MM.1S (cell line): ENCODE measurements at regions not wholly inside any gene's neighbourhood (a gene's known extent, or its start where the extent isn't known, plus 50 kb on each side); places are given as distances from the start of the nearest gene placed in this dataset.

Experiments used
- DNase-seq: peaks from one replicate; pipeline ENCODE4 v3.0.0-alpha.2; 2015
- H2AFZ ChIP-seq: fragments of 300-600 bp; sonication (generic); 2 replicates; pipeline ENCODE4 v1.6.0; 2016; ENCODE audit warnings: antibody characterized with exemption, low read length
- H3F3A ChIP-seq: fragments of 300-600 bp; sonication (generic); 2 replicates; pipeline ENCODE4 v1.6.1; 2016; ENCODE audit warnings: mild to moderate bottlenecking, antibody characterized with exemption, low read length, moderate library complexity, mixed read lengths; ENCODE audit not compliant: insufficient read depth
- H3K27ac ChIP-seq: fragments of 300-600 bp; sonication (generic); 2 replicates; pipeline ENCODE4 v1.5.1; 2016; ENCODE audit warnings: mild to moderate bottlenecking, low read length
- H3K27me3 ChIP-seq: fragments of 300-600 bp; sonication (generic); replicated peaks from 2 replicates; pipeline ENCODE4 v1.6.0; 2016; ENCODE audit warnings: low read length; ENCODE audit not compliant: insufficient read depth
- H3K36me3 ChIP-seq: fragments of 300-600 bp; sonication (generic); replicated peaks from 2 replicates; pipeline ENCODE4 v1.6.1; 2016; ENCODE audit warnings: mild to moderate bottlenecking, low read length, mixed read lengths; ENCODE audit not compliant: insufficient read depth
- H3K4me1 ChIP-seq: fragments of 300-600 bp; sonication (generic); 2 replicates; pipeline ENCODE4 v1.6.1; 2016; ENCODE audit warnings: low read length, mixed read lengths
- H3K4me2 ChIP-seq: fragments of 300-600 bp; sonication (generic); 2 replicates; pipeline ENCODE4 v1.6.0; 2016; ENCODE audit warnings: low read depth, low read length
- H3K4me3 ChIP-seq: fragments of 300-600 bp; sonication (generic); 2 replicates; pipeline ENCODE4 v1.5.1; 2016; ENCODE audit warnings: low read length, mixed read lengths
- H3K79me2 ChIP-seq: fragments of 300-600 bp; sonication (generic); 2 replicates; pipeline ENCODE4 v1.6.1; 2016; ENCODE audit warnings: mixed run types, low read length, mixed read lengths
- H3K9ac ChIP-seq: fragments of 300-600 bp; sonication (generic); 2 replicates; pipeline ENCODE4 v1.6.1; 2016; ENCODE audit warnings: low read length, mixed read lengths
- H3K9me2 ChIP-seq: fragments of 300-600 bp; sonication (generic); replicated peaks from 2 replicates; pipeline ENCODE4 v1.6.1; 2016; ENCODE audit warnings: mild to moderate bottlenecking, low read length, mixed read lengths; ENCODE audit not compliant: insufficient read depth
- H3K9me3 ChIP-seq: fragments of 300-600 bp; sonication (generic); replicated peaks from 2 replicates; pipeline ENCODE4 v1.6.1; 2016; ENCODE audit warnings: mild to moderate bottlenecking, low read length, mixed read lengths; ENCODE audit not compliant: insufficient read depth
- H4K20me1 ChIP-seq: fragments of 300-600 bp; sonication (generic); 2 replicates; pipeline ENCODE4 v1.6.1; 2016; ENCODE audit warnings: mild to moderate bottlenecking, low read length, moderate library complexity, mixed read lengths; ENCODE audit not compliant: insufficient read depth
- EZH2 ChIP-seq: fragments of 300-600 bp; sonication (generic); optimal IDR thresholded peaks from 2 replicates; pipeline ENCODE3; 2017; ENCODE audit warnings: low read depth, mild to moderate bottlenecking, antibody characterized with exemption, low read length, mixed read lengths
- EZH2phosphoT487 ChIP-seq: fragments of 300-600 bp; sonication (generic); IDR thresholded peaks from 2 replicates; pipeline ENCODE4 v1.6.1; 2018; ENCODE audit warnings: antibody characterized with exemption, low read length
- TF ChIP-seq, protein P1 (sequence below): fragments of 300-600 bp; sonication (generic); IDR thresholded peaks from 2 replicates; pipeline ENCODE4 v1.5.1; 2016; ENCODE audit warnings: antibody characterized with exemption, low read length, mixed read lengths

DNA sequence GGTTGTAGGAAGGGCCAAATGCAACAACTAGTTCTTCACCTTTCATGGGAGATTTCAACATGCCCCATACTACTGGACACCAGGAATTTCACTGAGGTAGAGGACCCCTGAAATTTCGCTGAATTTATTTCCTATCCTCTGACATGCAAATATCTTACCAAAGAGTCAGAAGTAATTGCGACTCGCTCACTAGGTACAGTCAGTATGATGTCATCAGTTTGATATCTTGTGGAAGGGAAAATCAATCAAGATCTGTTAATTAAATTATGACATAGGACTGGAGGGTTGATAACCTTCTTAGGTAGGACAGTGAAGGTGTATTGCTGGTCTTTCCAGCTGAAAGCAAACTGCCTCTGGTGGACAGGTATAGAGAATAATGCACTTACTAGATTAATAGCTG, 74.9 kb upstream of the TNIK start:
- H3K9me2 ChIP-seq: no peaks in the 10 kb centered on the region
- H3K27ac ChIP-seq: no peak overlapping the region
- TF ChIP-seq EZH2phosphoT487 (no peak), EZH2 (no peak)
- TF ChIP-seq, protein P1, sequence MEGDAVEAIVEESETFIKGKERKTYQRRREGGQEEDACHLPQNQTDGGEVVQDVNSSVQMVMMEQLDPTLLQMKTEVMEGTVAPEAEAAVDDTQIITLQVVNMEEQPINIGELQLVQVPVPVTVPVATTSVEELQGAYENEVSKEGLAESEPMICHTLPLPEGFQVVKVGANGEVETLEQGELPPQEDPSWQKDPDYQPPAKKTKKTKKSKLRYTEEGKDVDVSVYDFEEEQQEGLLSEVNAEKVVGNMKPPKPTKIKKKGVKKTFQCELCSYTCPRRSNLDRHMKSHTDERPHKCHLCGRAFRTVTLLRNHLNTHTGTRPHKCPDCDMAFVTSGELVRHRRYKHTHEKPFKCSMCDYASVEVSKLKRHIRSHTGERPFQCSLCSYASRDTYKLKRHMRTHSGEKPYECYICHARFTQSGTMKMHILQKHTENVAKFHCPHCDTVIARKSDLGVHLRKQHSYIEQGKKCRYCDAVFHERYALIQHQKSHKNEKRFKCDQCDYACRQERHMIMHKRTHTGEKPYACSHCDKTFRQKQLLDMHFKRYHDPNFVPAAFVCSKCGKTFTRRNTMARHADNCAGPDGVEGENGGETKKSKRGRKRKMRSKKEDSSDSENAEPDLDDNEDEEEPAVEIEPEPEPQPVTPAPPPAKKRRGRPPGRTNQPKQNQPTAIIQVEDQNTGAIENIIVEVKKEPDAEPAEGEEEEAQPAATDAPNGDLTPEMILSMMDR: no peak
- no peaks in the 10 kb centered on the region for H3K4me1 ChIP-seq
- H3K4me2 ChIP-seq: no peak overlapping the region
- no peak overlapping the region for H2AFZ ChIP-seq
- no peaks in the 10 kb centered on the region for H3K36me3 ChIP-seq
- H3K79me2 ChIP-seq: no peaks in the 10 kb centered on the region
- H3K4me3 ChIP-seq: no peak overlapping the region
- no peak overlapping the region for H3K9ac ChIP-seq
- no peaks in the 10 kb centered on the region for H4K20me1 ChIP-seq
- no peaks in the 10 kb centered on the region for H3K27me3 ChIP-seq
- no peak for DNase-seq
- H3F3A ChIP-seq: no peaks in the 10 kb centered on the region
- H3K9me3 ChIP-seq: no peaks in the 10 kb centered on the region

DNA sequence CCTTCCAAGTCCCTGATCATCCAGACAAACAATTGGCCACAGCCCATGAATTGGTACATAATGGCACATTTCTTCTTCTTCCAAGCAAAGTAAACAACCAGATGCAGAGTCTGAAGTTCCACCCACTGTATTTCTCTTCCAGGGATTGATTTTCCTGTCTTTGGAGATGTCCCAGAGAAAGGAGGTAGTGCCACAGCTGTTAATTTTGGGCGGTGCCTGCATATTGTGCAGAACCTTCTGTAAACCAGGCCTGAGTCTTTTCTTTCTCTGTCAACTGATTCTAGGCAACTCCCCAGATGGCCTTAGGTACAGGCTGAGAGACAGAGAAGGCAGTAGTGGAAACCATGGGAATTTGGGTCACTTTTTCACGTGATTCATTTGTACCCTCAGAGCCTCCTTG, 73.5 kb upstream of the TNIK start:
- no peak overlapping the region for H3K4me2 ChIP-seq
- H3F3A ChIP-seq: no peaks in the 10 kb centered on the region
- no peak overlapping the region for H3K4me3 ChIP-seq
- H2AFZ ChIP-seq: no peak overlapping the region
- H3K9me2 ChIP-seq: no peaks in the 10 kb centered on the region
- no peaks in the 10 kb centered on the region for H3K4me1 ChIP-seq
- DNase-seq: no peak
- H3K36me3 ChIP-seq: no peaks in the 10 kb centered on the region
- H3K9me3 ChIP-seq: no peaks in the 10 kb centered on the region
- no peaks in the 10 kb centered on the region for H4K20me1 ChIP-seq
- no peaks in the 10 kb centered on the region for H3K79me2 ChIP-seq
- H3K27me3 ChIP-seq: no peaks in the 10 kb centered on the region
- TF ChIP-seq, protein P1: no peak
- TF ChIP-seq EZH2phosphoT487 (no peak), EZH2 (no peak)
- H3K27ac ChIP-seq: no peak overlapping the region
- no peak overlapping the region for H3K9ac ChIP-seq

DNA sequence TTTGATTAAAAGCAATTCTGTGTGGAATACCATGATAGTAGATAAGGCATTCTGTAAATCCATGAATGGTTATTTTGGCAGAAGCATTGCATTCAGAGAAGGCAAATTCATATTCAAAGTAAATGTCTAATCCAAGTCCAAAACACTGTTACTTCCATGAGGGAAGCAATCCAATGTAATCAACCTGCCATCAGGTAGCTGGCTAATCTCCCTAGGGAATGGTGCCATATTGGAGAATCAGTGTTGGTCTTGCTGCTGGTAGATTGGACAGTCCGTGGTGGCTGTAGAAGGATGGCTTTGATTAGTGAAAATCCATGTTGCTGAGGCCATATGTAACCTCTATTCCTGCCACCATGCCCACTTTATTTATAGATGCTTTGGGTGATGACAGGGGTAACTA, 72.1 kb upstream of the TNIK start:
- H3K9me3 ChIP-seq: no peaks in the 10 kb centered on the region
- no peak for TF ChIP-seq EZH2phosphoT487
- TF ChIP-seq, protein P1: no peak
- no peak for TF ChIP-seq EZH2
- H3K27me3 ChIP-seq: no peaks in the 10 kb centered on the region
- no peaks in the 10 kb centered on the region for H3K36me3 ChIP-seq
- no peaks in the 10 kb centered on the region for H3K79me2 ChIP-seq
- no peak overlapping the region for H3K4me2 ChIP-seq
- no peaks in the 10 kb centered on the region for H3K9me2 ChIP-seq
- H4K20me1 ChIP-seq: no peaks in the 10 kb centered on the region
- H3K9ac ChIP-seq: no peak overlapping the region
- H3K27ac ChIP-seq: no peak overlapping the region
- DNase-seq: no peak
- no peak overlapping the region for H2AFZ ChIP-seq
- no peaks in the 10 kb centered on the region for H3F3A ChIP-seq
- no peaks in the 10 kb centered on the region for H3K4me1 ChIP-seq
- H3K4me3 ChIP-seq: no peak overlapping the region
